ENCODE measurements at regions not wholly inside any gene's neighbourhood (a gene's known extent, or its start where the extent isn't known, plus 50 kb on each side); places are given as distances from the start of the nearest gene placed in this dataset.

DNA sequence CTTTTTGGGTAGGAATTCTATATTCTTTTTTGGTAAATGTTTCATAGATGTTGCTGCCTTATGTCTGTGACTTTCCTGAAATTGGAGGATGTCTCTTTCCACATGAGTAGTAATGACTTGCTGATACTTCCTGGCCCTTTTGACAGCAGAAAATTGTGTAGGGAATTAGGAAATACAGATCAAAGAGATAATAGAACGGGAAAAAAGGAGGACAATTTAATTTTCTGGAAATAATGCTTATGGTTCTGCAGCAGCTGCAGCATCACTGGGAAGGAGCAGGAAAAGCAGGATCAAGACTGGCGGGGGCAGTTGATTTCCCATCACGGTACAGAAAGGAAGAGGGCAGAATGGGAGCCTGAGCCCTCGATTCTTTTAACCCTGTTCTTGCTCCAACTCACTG is 68.8 kb upstream of the PZP start:
- ChIA-PET CTCF (no interaction called here), POLR2A (ENCODE audit: low non-redundant PET) (no interaction called here)
- no peak overlapping the region for H3K27ac ChIP-seq (ENCODE audit: low read depth, low read length, poor library complexity, severe bottlenecking)
- TF ChIP-seq EZH2 (IDR thresholded peaks at IDR 0.05; ENCODE audit: borderline replicate concordance, low read depth, low read length, poor library complexity, severe bottlenecking) = no peak
- H3K27me3 ChIP-seq (replicated peaks; ENCODE audit: insufficient read depth, low read depth, low read length, poor library complexity) = no peaks in the 10 kb centered on the region
- intact Hi-C loops (cut with micrococcal nuclease; ENCODE audit: unreplicated experiment) = no loop called here
- DNase-seq (ENCODE audit: low spot score) = no peak
- no peaks in the 10 kb centered on the region for H3K4me1 ChIP-seq (ENCODE audit: insufficient read depth, low read length, poor library complexity, severe bottlenecking)
- H3K36me3 ChIP-seq (ENCODE audit: insufficient read depth, low read length, poor library complexity, severe bottlenecking) = no peaks in the 10 kb centered on the region
- BruUV-seq (replicated peaks) = no TSS peak
- no peak overlapping the region for H3K4me3 ChIP-seq (ENCODE audit: low read depth, low read length, poor library complexity, severe bottlenecking)
- H3K9me3 ChIP-seq (ENCODE audit: low read depth, low read length, poor library complexity, severe bottlenecking) = no peaks in the 10 kb centered on the region

DNA sequence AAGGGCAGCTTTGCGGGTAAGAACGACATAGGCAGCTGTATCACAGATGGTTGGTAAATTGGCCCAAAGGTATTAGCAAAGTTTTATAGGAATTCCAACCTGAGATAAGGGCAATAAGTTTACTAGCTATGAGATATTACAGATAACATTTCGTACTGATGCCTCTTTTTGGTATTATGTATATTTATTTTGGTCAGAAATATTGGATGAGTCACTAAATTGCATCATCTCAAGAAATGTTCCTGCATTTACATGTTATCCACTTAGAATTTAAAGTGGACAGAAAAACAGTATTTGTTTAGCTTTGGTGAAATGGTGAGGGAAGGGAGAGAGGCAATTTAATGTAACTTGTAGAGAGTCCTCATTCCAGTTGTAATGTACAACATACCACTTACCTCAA is 65.1 kb upstream of the PZP start:
- no peak for TF ChIP-seq EZH2 (IDR thresholded peaks at IDR 0.05; ENCODE audit: borderline replicate concordance, low read depth, low read length, poor library complexity, severe bottlenecking)
- TF ChIP-seq, protein P1, sequence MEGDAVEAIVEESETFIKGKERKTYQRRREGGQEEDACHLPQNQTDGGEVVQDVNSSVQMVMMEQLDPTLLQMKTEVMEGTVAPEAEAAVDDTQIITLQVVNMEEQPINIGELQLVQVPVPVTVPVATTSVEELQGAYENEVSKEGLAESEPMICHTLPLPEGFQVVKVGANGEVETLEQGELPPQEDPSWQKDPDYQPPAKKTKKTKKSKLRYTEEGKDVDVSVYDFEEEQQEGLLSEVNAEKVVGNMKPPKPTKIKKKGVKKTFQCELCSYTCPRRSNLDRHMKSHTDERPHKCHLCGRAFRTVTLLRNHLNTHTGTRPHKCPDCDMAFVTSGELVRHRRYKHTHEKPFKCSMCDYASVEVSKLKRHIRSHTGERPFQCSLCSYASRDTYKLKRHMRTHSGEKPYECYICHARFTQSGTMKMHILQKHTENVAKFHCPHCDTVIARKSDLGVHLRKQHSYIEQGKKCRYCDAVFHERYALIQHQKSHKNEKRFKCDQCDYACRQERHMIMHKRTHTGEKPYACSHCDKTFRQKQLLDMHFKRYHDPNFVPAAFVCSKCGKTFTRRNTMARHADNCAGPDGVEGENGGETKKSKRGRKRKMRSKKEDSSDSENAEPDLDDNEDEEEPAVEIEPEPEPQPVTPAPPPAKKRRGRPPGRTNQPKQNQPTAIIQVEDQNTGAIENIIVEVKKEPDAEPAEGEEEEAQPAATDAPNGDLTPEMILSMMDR (conservative IDR thresholded peaks at IDR 0.05; ENCODE audit: low read depth, low read length) = no peak
- Histone ChIP-seq H3K4me3 (ENCODE audit: low read depth, low read length, poor library complexity, severe bottlenecking) (no peak overlapping the region), H3K27me3 (replicated peaks; ENCODE audit: insufficient read depth, low read depth, low read length, poor library complexity) (no peaks in the 10 kb centered on the region), H3K4me1 (ENCODE audit: insufficient read depth, low read length, poor library complexity, severe bottlenecking) (no peaks in the 10 kb centered on the region), H3K36me3 (ENCODE audit: insufficient read depth, low read length, poor library complexity, severe bottlenecking) (no peaks in the 10 kb centered on the region), H3K9me3 (ENCODE audit: low read depth, low read length, poor library complexity, severe bottlenecking) (no peaks in the 10 kb centered on the region), H3K27ac (ENCODE audit: low read depth, low read length, poor library complexity, severe bottlenecking) (no peak overlapping the region)
- no peak for DNase-seq (ENCODE audit: low spot score)
- intact Hi-C loops (cut with micrococcal nuclease; ENCODE audit: unreplicated experiment) = no loop called here
- CTCF ChIA-PET = no interaction called here
- POLR2A ChIA-PET (ENCODE audit: low non-redundant PET) = no interaction called here
- BruUV-seq (replicated peaks) = no TSS peak

DNA sequence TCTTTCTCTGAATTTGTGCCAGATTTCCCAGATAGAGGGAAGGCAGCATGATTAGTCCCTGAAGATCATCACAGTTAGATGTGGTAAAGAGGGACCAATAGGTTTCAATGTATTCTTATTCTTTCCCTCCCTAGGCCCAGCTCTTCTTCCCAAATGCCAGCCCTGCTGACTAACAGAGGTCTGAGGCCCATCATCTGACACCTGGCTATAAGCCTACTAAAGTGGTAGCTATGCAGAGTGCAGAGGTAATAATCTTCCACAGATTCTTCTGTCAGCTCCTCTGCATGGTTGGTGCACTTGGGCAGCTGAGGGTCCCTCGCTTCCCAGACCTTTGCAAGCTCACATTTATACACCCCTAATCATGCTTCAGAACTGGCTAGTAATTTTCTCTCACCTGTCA is 63.7 kb upstream of the PZP start:
- no TSS peak for BruUV-seq (replicated peaks)

DNA sequence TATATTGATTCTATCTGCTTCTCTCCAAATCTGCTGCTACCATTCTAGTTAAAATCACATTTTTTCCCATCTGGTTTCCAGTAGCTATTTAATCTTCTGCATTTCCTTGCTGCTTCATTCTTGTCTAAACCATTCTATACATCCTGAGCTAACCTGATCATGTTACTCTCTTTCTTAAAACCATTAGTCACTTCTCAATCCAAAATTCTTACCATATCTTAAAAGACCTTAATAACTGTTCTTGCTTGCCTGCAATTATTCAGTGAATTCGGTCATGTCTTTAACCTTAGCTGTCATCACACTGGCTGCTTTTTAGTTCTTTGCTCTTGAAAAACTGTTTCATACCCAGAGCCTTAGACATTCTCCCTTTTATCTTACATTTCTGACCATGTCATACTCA is 56.4 kb upstream of the PZP start:
- Histone ChIP-seq H3K9me3 (ENCODE audit: low read depth, low read length, poor library complexity, severe bottlenecking) (no peaks in the 10 kb centered on the region), H3K4me1 (ENCODE audit: insufficient read depth, low read length, poor library complexity, severe bottlenecking) (no peaks in the 10 kb centered on the region), H3K27ac (ENCODE audit: low read depth, low read length, poor library complexity, severe bottlenecking) (no peak overlapping the region), H3K36me3 (ENCODE audit: insufficient read depth, low read length, poor library complexity, severe bottlenecking) (no peaks in the 10 kb centered on the region), H3K4me3 (ENCODE audit: low read depth, low read length, poor library complexity, severe bottlenecking) (no peak overlapping the region), H3K27me3 (replicated peaks; ENCODE audit: insufficient read depth, low read depth, low read length, poor library complexity) (no peaks in the 10 kb centered on the region)
- intact Hi-C loops (cut with micrococcal nuclease; ENCODE audit: unreplicated experiment) = no loop called here
- CTCF ChIA-PET = no interaction called here
- no peak for DNase-seq (ENCODE audit: low spot score)
- no TSS peak for BruUV-seq (replicated peaks)
- TF ChIP-seq EZH2 (IDR thresholded peaks at IDR 0.05; ENCODE audit: borderline replicate concordance, low read depth, low read length, poor library complexity, severe bottlenecking) = no peak
- TF ChIP-seq, protein P1 (conservative IDR thresholded peaks at IDR 0.05; ENCODE audit: low read depth, low read length) = no peak
- POLR2A ChIA-PET (ENCODE audit: low non-redundant PET) = no interaction called here

More for the DNA sequence above, 63.7 kb upstream of the PZP start:
- H3K27ac ChIP-seq (ENCODE audit: low read depth, low read length, poor library complexity, severe bottlenecking) = no peak overlapping the region
- CTCF ChIA-PET = no interaction called here
- POLR2A ChIA-PET (ENCODE audit: low non-redundant PET) = no interaction called here
- TF ChIP-seq, protein P1 (conservative IDR thresholded peaks at IDR 0.05; ENCODE audit: low read depth, low read length) = no peak
- TF ChIP-seq EZH2 (IDR thresholded peaks at IDR 0.05; ENCODE audit: borderline replicate concordance, low read depth, low read length, poor library complexity, severe bottlenecking) = no peak
- H3K36me3 ChIP-seq (ENCODE audit: insufficient read depth, low read length, poor library complexity, severe bottlenecking) = no peaks in the 10 kb centered on the region
- DNase-seq (ENCODE audit: low spot score) = no peak
- no peaks in the 10 kb centered on the region for H3K4me1 ChIP-seq (ENCODE audit: insufficient read depth, low read length, poor library complexity, severe bottlenecking)
- H3K9me3 ChIP-seq (ENCODE audit: low read depth, low read length, poor library complexity, severe bottlenecking) = no peaks in the 10 kb centered on the region
- intact Hi-C loops (cut with micrococcal nuclease; ENCODE audit: unreplicated experiment) = no loop called here
- no peaks in the 10 kb centered on the region for H3K27me3 ChIP-seq (replicated peaks; ENCODE audit: insufficient read depth, low read depth, low read length, poor library complexity)
- no peak overlapping the region for H3K4me3 ChIP-seq (ENCODE audit: low read depth, low read length, poor library complexity, severe bottlenecking)

Data from A673 (cell line).